Endodermal cell (in vitro differentiated cells): ENCODE measurements at regions not wholly inside any gene's neighbourhood (a gene's known extent, or its start where the extent isn't known, plus 50 kb on each side); places are given as distances from the start of the nearest gene placed in this dataset.
A peak's percentile ranks its signal among the peaks of the same experiment; 100 is the strongest.

ENCODE experiments used
- DNase-seq: peaks from one replicate; pipeline ENCODE4 v3.0.0-alpha.2; 2017
- H3K27ac ChIP-seq: 2 replicates; pipeline ENCODE4 v1.5.1; 2013; ENCODE audit warnings: mild to moderate bottlenecking, low read depth, low read length, moderate library complexity
- H3K27me3 ChIP-seq: 2 replicates; pipeline ENCODE4 v1.6.1; 2013; ENCODE audit warnings: mild to moderate bottlenecking, low read length, moderate library complexity; ENCODE audit not compliant: insufficient read depth, control insufficient read depth, poor library complexity, severe bottlenecking
- H3K36me3 ChIP-seq: 2 replicates; pipeline ENCODE4 v1.7.0; 2013; ENCODE audit warnings: mild to moderate bottlenecking, low read length, moderate library complexity; ENCODE audit not compliant: control insufficient read depth, insufficient read depth
- H3K4me1 ChIP-seq: one replicate; pipeline ENCODE4 v1.7.0; 2013; ENCODE audit warnings: low read length; ENCODE audit not compliant: control insufficient read depth, insufficient read depth
- H3K4me3 ChIP-seq: 2 replicates; pipeline ENCODE4 v1.5.1; 2013; ENCODE audit warnings: mild to moderate bottlenecking, low read length, moderate library complexity
- H3K9ac ChIP-seq: 2 replicates; pipeline ENCODE4 v1.6.1; 2013; ENCODE audit warnings: mild to moderate bottlenecking, low read length, moderate library complexity; ENCODE audit not compliant: poor library complexity, severe bottlenecking; ENCODE audit errors: extremely low read depth
- H3K9me3 ChIP-seq: 2 replicates; pipeline ENCODE4 v1.6.1; 2013; ENCODE audit warnings: mild to moderate bottlenecking, low read length, moderate library complexity; ENCODE audit not compliant: control insufficient read depth
- H3K27ac Mint-ChIP-seq: 2 replicates; pipeline ENCODE4 v1.8.0; 2020; ENCODE audit warnings: mixed read lengths
- H3K27me3 Mint-ChIP-seq: 2 replicates; pipeline ENCODE4 v1.8.0; 2021; ENCODE audit warnings: mild to moderate bottlenecking, mixed read lengths; ENCODE audit not compliant: insufficient read depth
- H3K36me3 Mint-ChIP-seq: 2 replicates; pipeline ENCODE4 v1.8.0; 2020; ENCODE audit warnings: low read depth, mixed read lengths
- H3K4me1 Mint-ChIP-seq: 2 replicates; pipeline ENCODE4 v1.8.0; 2020; ENCODE audit warnings: mixed read lengths
- H3K4me3 Mint-ChIP-seq: 2 replicates; pipeline ENCODE4 v1.8.0; 2020; ENCODE audit warnings: mild to moderate bottlenecking, moderate library complexity, mixed read lengths
- H3K9me3 Mint-ChIP-seq: 2 replicates; pipeline ENCODE4 v1.8.0; 2020; ENCODE audit warnings: mild to moderate bottlenecking, mixed read lengths
- CTCF ChIP-seq: fragments of 200-600 bp; sonication (generic); conservative IDR thresholded peaks from 2 replicates; pipeline ENCODE4 v1.5.0; 2021; ENCODE audit warnings: antibody characterized with exemption, mild to moderate bottlenecking
- WGBS, 2 experiments: methylation state at CpG; one replicate each; pipeline versions ENCODE4 v1.1.5 to v1.1.7; 2013; ENCODE audit warnings: missing lambda C conversion rate in 2 of 2, mixed read lengths in 1 of 2; ENCODE audit not compliant: insufficient coverage in 1 of 2, insufficient read length in 1 of 2; 5-methylcytosine and 5-hydroxymethylcytosine counted together

- H3K4me1 Mint-ChIP-seq = no peaks in the 10 kb centered on the region
- H3K9me3 ChIP-seq = peaks cover 3% of the 10 kb centered on the region
These were observed 73.5 kb upstream of the NPSR1 start for GRCh38 chr7:34584526-34584925.

GRCh38 chr7:34596887-34597286, 61.1 kb upstream of the NPSR1 start:
- no peak overlapping the region for H3K9ac ChIP-seq
- Mint-ChIP-seq H3K9me3 (peaks cover 7% of the 10 kb centered on the region), H3K4me3 (no peak overlapping the region), H3K4me1 (peaks cover 25% of the 10 kb centered on the region), H3K36me3 (no peaks in the 10 kb centered on the region), H3K27ac (no peak overlapping the region), H3K27me3 (peaks cover 4% of the 10 kb centered on the region)
- H3K27me3 ChIP-seq = peaks cover 19% of the 10 kb centered on the region
- DNase-seq = peak; percentile 67
- H3K27ac ChIP-seq = no peak overlapping the region
- peaks cover 10% of the 10 kb centered on the region for H3K9me3 ChIP-seq
- peak; percentile 82 for TF ChIP-seq CTCF
- no peaks in the 10 kb centered on the region for H3K36me3 ChIP-seq
- WGBS, 2 experiments = 78 to 86% methylated on average over 2 of the region's 2 CpGs
- no peak overlapping the region for H3K4me3 ChIP-seq
- peaks cover 8% of the 10 kb centered on the region for H3K4me1 ChIP-seq

More at GRCh38 chr7:34584526-34584925, 73.5 kb upstream of the NPSR1 start:
- no peaks in the 10 kb centered on the region for H3K4me1 ChIP-seq
- no peak for DNase-seq
- Mint-ChIP-seq H3K36me3 (no peaks in the 10 kb centered on the region), H3K4me3 (no peak overlapping the region), H3K27me3 (no peaks in the 10 kb centered on the region), H3K27ac (no peak overlapping the region), H3K9me3 (peaks cover 20% of the 10 kb centered on the region)
- TF ChIP-seq CTCF = no peak
- H3K27ac ChIP-seq = no peak overlapping the region
- no peak overlapping the region for H3K9ac ChIP-seq
- 80 to 94% methylated on average over 1 to 6 of the region's 6 CpGs for WGBS, 2 experiments
- no peaks in the 10 kb centered on the region for H3K27me3 ChIP-seq
- H3K4me3 ChIP-seq = no peak overlapping the region
- no peaks in the 10 kb centered on the region for H3K36me3 ChIP-seq

- 92% methylated on average over 2 to 3 of the region's 3 CpGs for WGBS, 2 experiments
- no peaks in the 10 kb centered on the region for H3K36me3 Mint-ChIP-seq
- H3K4me3 ChIP-seq = no peak overlapping the region
- H3K4me1 ChIP-seq = peaks cover 6% of the 10 kb centered on the region
- no peak overlapping the region for H3K9ac ChIP-seq
- H3K9me3 Mint-ChIP-seq = no peaks in the 10 kb centered on the region
- no peak for DNase-seq
- H3K27me3 Mint-ChIP-seq = peaks cover 4% of the 10 kb centered on the region
- peaks cover 12% of the 10 kb centered on the region for H3K9me3 ChIP-seq
- H3K36me3 ChIP-seq = no peaks in the 10 kb centered on the region
- H3K4me1 Mint-ChIP-seq = peaks cover 22% of the 10 kb centered on the region
- no peak overlapping the region for H3K4me3 Mint-ChIP-seq
- H3K27me3 ChIP-seq = peaks cover 5% of the 10 kb centered on the region
- H3K27ac Mint-ChIP-seq = no peak overlapping the region
- TF ChIP-seq CTCF = no peak
- H3K27ac ChIP-seq = no peak overlapping the region
These were observed 54.1 kb upstream of the NPSR1 start for GRCh38 chr7:34603711-34604444.
